ENCODE measurements at regions not wholly inside any gene's neighbourhood (a gene's known extent, or its start where the extent isn't known, plus 50 kb on each side); places are given as distances from the start of the nearest gene placed in this dataset.
A peak's percentile ranks its signal among the peaks of the same experiment; 100 is the strongest.

GRCh38 chr9:13804532-13804931 lies 509.4 kb downstream of the NFIB start:
- peak overlapping the region; percentile 23 for H2AFZ ChIP-seq (ENCODE audit: low read length)
- no peaks in the 10 kb centered on the region for H3K9me3 ChIP-seq (ENCODE audit: control insufficient read depth, low read depth, low read length)
- no peak overlapping the region for H2BK12ac ChIP-seq (ENCODE audit: insufficient read length, low read depth, low read length)
- no peak overlapping the region for H3K4ac ChIP-seq (ENCODE audit: low read depth, low read length)
- no peak overlapping the region for H3K23ac ChIP-seq (ENCODE audit: insufficient read length, low read depth, low read length)
- no peak overlapping the region for H3K56ac ChIP-seq (ENCODE audit: insufficient read length, low read depth, low read length)
- no peak overlapping the region for H2AK5ac ChIP-seq (ENCODE audit: insufficient read length, low read length)
- no peak overlapping the region for H2BK5ac ChIP-seq (ENCODE audit: insufficient read length, low read length)
- no peak overlapping the region for H3K14ac ChIP-seq (ENCODE audit: insufficient read depth, low read length)
- no peaks in the 10 kb centered on the region for H4K20me1 ChIP-seq (ENCODE audit: control insufficient read depth, insufficient read depth, insufficient read length)
- no CpG with 5 or more reads among the region's 4 CpGs for WGBS (ENCODE audit: extremely low coverage, insufficient read length, low lambda C conversion rate)
- no peak overlapping the region for H2BK15ac ChIP-seq (ENCODE audit: low read depth, low read length)
- no peaks in the 10 kb centered on the region for H3K23me2 ChIP-seq (ENCODE audit: insufficient read length, low read depth, low read length, poor library complexity, severe bottlenecking)
- H4K5ac ChIP-seq (ENCODE audit: insufficient read length, low read depth, low read length): no peak overlapping the region
- H2BK120ac ChIP-seq (ENCODE audit: low read depth, low read length, poor library complexity, severe bottlenecking): no peak overlapping the region
- H3K27ac ChIP-seq (ENCODE audit: insufficient read length, low read depth, low read length): no peak overlapping the region
- H3K4me2 ChIP-seq (ENCODE audit: insufficient read depth, insufficient read length, low read length): no peak overlapping the region
- H3K79me2 ChIP-seq (ENCODE audit: insufficient read depth, low read length): no peaks in the 10 kb centered on the region
- H3K79me1 ChIP-seq (ENCODE audit: insufficient read depth, low read depth, low read length, poor library complexity, severe bottlenecking): no peaks in the 10 kb centered on the region
- no peaks in the 10 kb centered on the region; the same call in 1 of the 2 replicates for H3K27me3 ChIP-seq (ENCODE audit: insufficient read depth, low read length)
- Mint-ChIP-seq H3K36me3 (ENCODE audit: insufficient read depth in 1 of 3, low read depth in 3 of 3) (no peaks in the 10 kb centered on the region), H3K27me3 (ENCODE audit: low read depth) (no peaks in the 10 kb centered on the region), H3K27ac (no peak overlapping the region), H3K4me1 (no peaks in the 10 kb centered on the region), H3K9me3 (no peaks in the 10 kb centered on the region), H3K4me3 (no peak overlapping the region)
- H2BK20ac ChIP-seq (ENCODE audit: low read depth, low read length, poor library complexity, severe bottlenecking): no peak overlapping the region
- no peak overlapping the region for H4K91ac ChIP-seq (ENCODE audit: insufficient read length, low read depth, low read length)
- no peak for DNase-seq
- H3K18ac ChIP-seq (ENCODE audit: insufficient read length, low read depth, low read length): no peak overlapping the region
- TF ChIP-seq CTCF (conservative IDR thresholded peaks at IDR 0.05): no peak
- H3T11ph ChIP-seq (ENCODE audit: low read length): no peak overlapping the region
- H3K4me1 ChIP-seq (ENCODE audit: insufficient read depth, low read length): no peaks in the 10 kb centered on the region
- H3K9ac ChIP-seq (ENCODE audit: extremely low read depth, insufficient read length, low read length): no peak overlapping the region
- H4K8ac ChIP-seq (replicated peaks; ENCODE audit: insufficient read length, low read depth, low read length): no peak overlapping the region
